ENCODE measurements at regions not wholly inside any gene's neighbourhood (a gene's known extent, or its start where the extent isn't known, plus 50 kb on each side); places are given as distances from the start of the nearest gene placed in this dataset.
"Not testable (repeated sequence)": the region's sequence is repeated elsewhere in the genome, so short reads cannot be mapped to it uniquely, and the experiment has no call there.

DNA sequence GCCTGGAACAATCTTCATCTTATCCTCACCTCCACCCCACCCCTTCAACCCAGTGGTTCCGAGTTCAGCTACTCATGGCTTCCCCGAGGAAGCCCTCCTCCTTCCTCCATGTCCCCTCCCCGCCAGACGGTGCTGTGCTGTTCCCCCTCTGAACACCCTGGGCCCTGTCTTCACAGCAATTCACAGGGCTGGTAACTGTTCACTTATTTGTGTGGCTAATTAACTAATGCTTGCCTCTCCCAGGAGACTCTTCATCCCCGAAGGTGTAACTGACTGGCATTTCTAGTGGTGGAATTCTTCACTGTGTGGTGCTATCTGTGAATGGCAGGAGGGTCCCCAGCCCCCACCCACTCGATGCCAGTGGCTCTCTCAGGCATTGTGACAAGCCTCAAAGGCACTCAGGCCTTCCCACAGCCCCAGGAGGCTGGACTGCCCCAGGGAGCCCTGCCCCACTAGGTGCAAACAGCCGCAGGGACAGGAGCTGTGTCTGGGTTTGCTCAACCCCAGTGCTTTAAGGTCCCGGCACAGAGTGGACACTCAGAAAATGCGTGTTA lies 133.7 kb upstream of the ID2 start:
- DNase-seq (ENCODE audit: low spot score), result no peak

GRCh38 chr2:8548619-8549150 lies 133.2 kb upstream of the ID2 start:
- DNase-seq (ENCODE audit: low spot score), result no peak

DNA sequence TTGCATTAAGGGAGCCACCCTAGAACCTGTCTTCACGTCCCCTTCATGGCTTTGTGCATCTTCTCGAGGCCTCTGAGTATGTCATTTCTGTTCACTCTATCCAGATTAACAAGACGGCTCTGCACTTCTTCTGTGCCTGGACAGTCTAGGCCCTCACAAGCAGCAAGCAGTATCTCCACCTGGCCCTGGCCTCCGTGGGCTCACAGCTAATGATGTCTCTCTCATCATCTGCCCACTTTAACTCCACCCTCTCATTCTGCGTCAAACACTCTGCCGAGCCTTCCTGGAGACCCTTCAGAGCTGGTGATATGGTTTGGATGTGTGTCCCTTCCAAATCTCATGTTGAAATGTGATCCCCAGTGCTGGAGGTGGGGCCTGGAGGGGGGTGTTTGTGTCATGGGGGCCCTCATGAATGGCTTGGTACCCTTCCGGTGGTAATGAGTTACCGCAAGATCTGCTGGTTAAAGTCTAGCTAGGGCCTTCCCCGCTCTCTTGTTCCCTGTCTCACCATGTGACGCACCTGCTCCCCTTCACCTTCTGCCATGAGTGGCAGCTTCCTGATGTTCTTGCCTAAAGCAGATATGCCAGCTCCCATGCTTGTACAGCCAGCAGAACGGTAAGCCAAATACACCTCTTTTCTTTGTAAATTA lies 132.5 kb upstream of the ID2 start:
- DNase-seq (ENCODE audit: low spot score), result no peak

GRCh38 chr2:8549942-8550341 lies 131.9 kb upstream of the ID2 start:
- DNase-seq (ENCODE audit: low spot score), result no peak

GRCh38 chr2:8550481-8550880 lies 131.4 kb upstream of the ID2 start:
- DNase-seq (ENCODE audit: low spot score), result no peak

DNA sequence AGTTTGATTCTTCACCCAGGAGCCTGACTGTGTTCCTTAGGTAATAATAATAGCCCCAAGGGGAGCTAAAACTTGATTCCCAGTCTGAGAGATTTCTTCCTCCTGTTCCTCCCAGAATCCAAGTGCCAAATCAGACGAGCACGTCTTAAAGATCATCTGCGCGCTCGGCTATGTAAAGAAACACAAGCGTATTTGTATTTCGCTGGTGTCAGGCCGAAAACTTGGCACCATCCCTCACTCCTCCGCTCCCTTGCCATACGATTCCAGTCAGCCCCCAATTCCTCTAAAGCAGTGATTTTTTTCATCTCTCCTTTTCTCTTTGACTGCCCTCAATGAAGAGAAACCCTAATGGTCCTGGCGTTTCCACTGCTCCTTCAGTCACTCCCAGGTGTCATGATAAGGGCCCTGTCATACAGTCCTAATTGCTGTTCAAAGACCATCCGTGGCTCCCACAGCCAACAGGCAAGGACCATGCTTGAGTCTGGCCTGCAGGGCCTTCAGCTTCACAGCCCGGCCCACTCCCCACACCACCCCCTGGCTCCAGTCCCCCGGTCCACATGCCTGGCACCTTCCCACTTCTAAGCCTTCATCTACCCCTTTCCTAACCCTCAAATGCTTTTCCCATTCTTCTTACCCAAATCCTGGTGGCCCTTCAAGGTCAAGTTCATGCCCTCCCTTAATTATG lies 130.8 kb upstream of the ID2 start:
- DNase-seq (ENCODE audit: low spot score), result no peak

GRCh38 chr2:8551622-8552074 lies 130.2 kb upstream of the ID2 start:
- no peak for DNase-seq (ENCODE audit: low spot score)

DNA sequence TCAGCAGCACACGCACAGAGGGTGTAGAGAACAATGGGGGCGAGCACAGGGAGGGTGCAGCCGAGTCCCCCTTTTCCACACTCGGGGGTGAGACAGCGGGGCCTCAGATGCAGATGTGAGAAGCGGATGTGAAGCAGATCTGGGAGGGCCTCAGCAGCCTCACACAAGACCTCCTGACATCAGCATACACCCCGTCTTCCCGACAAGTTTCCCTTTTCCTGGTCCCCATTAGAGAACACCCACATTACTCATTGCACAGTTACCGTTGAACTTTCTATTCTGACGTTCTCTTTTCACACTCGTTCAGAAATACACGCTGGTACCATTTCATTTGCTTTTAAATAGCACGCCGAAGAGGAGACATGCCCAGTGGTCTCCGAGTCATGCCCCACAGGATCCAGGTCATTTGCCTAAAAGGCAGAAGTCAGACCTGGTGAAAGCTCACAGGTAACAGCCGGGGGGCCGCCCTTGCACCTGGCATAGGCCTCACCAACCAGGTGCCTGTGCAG lies 129.5 kb upstream of the ID2 start:
- DNase-seq (ENCODE audit: low spot score), result no peak

DNA sequence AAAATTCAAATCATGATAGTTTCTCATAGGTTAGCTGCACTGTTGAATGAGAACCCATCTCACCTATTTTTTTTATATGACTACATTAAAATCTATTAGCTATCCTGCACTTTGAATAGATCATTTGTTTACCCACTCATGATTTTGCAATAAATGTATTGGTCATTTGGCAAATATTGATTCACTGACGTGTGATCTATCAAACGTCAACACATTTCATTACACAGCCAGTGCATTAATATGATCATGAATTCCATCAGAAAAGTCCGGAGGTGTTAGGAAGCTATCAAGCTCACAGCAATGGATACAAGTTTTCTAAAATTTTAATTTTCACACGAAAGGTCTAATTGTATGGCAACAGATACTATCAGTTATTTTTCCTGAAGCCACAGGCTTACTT lies 128.2 kb upstream of the ID2 start:
- no peak for DNase-seq (ENCODE audit: low spot score)

DNA sequence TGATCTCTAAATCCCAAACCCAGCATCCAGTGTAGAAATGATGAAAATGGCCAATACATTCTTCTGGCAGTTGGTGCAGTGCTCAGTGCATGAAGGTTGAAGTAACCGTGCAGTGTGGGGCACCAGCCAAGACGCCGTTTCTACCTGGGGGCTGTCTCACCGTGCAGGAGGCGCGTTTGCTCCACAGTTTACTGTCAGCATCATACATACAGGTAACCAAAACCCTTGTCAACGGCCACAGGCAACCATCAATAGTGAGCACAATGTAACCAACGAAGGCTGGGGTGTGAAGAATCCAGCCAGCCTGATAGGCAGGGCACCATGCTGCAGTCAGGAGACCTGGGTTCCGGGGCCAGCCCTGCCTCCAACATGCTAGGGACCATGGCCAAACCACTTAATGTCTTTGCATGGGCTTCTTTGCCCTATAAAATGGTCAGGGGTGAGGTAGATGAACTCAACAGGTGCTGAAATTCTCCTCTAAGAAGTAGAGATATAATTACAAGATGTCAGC lies 127.5 kb upstream of the ID2 start:
- no peak for DNase-seq (ENCODE audit: low spot score)

DNA sequence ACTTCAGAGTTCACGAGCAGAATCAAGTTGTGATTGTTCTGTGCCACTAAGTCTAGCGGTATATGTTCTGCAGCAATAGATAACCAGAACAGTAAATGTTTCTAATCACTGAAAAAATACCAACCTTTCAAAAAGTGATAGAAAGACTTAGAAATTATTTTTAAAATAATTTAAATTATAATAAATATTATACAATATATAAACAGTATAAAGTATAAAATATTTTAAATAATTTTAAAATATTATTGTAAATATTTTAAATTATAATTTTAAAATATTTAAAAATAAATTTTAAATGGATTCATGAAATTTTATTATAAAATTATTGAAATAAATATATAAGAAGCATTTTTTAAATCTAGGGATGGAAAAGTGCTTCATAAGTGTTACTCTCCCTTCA lies 126.3 kb upstream of the ID2 start:
- no peak for DNase-seq (ENCODE audit: low spot score)

DNA sequence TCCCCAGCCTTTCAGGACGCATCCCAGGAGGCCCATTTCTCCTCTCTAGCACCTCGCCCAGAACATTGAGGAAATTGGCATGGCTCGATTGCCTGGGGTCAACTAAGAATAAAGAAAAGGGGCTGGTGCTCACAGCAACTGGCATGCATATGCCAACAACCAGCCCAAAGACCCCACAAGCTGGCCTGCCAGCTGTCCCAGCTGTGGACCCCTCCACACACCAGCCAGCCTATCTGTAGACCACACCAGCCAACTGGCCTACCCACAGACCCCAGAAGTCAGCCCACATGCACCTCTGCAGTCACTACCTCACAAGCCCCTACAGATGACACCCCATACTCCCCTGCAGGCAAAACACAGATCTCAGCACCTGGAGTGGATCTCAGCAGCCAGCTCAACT lies 123.8 kb upstream of the ID2 start:
- DNase-seq (ENCODE audit: low spot score), result no peak

DNA sequence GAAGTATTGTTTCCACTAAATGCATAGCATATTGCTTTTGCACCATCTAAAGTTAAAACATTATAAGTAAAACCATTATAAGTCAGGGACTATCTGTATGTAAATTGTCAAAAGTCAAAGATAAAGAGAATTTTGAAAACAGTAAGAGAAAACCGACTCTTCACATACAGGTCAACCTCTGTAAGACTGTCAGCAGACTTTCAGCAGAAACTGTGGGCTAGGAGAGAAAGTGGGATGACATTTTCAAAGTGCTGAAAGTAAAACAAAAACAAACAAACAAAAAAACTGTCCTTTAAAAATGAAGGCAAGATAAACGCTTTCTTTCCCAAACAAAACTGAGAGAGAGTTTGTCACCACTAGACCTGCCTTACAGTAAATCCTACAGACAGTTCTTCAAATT lies 122.9 kb upstream of the ID2 start:
- DNase-seq (ENCODE audit: low spot score), result no peak

GRCh38 chr2:8559805-8560204 lies 122.1 kb upstream of the ID2 start:
- DNase-seq (ENCODE audit: low spot score), result no peak

- DNase-seq (ENCODE audit: low spot score), result not testable (repeated sequence)
These were observed 120.2 kb upstream of the ID2 start for GRCh38 chr2:8561692-8562091.

- DNase-seq (ENCODE audit: low spot score), result no peak
These were observed 117.9 kb upstream of the ID2 start for GRCh38 chr2:8563814-8564474.

- DNase-seq (ENCODE audit: low spot score), result no peak
These were observed 117.4 kb upstream of the ID2 start for GRCh38 chr2:8564475-8564874.

DNA sequence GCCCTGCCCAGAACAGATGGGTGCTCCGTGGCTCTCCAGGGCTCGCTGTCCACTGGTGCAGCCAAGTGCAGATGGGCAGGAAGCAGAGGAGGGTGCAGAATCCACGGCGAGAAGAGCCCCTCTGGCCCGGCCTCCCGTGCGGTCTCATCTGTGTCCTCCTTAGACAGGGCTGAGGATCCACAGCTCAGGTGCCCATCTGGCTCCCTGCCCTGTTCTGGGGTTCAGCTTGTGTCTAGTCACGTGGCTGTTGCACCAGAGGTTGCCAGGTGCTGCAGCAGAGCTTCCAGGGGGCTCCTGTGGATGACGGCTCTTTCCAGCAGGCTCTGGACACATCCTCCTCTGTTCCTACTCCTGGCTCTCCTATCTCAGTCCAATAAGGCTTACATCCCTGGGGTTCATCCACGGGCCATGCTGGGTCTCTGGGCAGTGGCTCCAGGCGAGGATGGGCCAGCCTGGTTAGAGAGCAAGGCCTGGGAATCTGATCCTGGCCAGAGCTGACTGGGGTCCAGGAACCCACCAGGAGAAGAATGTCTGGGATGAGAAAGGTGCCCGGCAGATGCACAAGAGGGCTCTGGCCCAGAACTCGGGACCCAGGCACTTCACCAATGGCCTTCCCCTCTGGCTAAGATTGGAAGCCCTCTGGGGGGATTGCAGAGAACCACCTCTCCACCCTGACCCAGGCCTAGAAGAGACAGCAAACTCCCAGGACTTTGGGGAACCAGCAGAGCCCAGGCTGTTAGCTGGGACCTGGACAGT lies 116.3 kb upstream of the ID2 start:
- DNase-seq (ENCODE audit: low spot score), result no peak

GRCh38 chr2:8566155-8566670 lies 115.6 kb upstream of the ID2 start:
- DNase-seq (ENCODE audit: low spot score), result no peak

DNA sequence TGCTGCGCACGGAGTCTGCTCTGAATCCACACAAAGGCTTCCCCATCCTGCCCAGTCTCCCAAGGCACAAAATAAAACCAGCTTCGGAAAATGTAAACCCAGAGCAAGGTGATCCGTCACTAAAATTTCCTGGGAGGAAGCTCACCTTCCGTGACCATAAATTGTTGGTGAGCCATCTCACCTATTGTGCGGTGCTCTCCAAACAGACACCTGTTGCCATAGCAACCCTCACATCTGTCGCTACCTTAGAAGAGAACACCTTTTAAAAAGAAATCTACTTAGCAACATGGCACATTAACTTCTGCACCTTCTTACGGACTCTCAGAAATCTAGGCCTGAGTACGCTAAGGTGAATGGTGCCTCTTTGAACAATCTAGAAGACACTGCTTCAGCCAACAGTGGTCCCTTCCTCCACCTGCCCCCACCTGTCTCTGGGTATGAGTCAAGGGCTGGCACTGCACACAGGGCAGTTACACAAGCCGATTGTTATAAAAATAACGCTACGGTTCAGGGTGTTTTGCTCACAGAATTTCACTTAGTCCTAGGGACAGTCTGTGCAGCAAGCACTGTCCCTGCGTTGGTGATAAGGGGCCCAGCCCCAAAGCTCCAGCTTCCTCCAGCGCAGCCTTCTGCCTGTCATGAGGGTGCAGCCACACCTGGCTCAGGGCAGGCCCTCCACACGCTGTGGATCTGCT lies 114.9 kb upstream of the ID2 start:
- DNase-seq (ENCODE audit: low spot score), result no peak

Measured in mucosa of gallbladder (tissue), 1 donor.